NCI-H1930 (cell line): ENCODE measurements at regions not wholly inside any gene's neighbourhood (a gene's known extent, or its start where the extent isn't known, plus 50 kb on each side); places are given as distances from the start of the nearest gene placed in this dataset.
A peak's percentile ranks its signal among the peaks of the same experiment; 100 is the strongest.
"Not testable (repeated sequence)": the region's sequence is repeated elsewhere in the genome, so short reads cannot be mapped to it uniquely, and the experiment has no call there.

Source experiments
- DNase-seq, 2 experiments: peaks; one replicate each; lab custom pipeline; 2025; lab: John Stamatoyannopoulos, UW

DNA sequence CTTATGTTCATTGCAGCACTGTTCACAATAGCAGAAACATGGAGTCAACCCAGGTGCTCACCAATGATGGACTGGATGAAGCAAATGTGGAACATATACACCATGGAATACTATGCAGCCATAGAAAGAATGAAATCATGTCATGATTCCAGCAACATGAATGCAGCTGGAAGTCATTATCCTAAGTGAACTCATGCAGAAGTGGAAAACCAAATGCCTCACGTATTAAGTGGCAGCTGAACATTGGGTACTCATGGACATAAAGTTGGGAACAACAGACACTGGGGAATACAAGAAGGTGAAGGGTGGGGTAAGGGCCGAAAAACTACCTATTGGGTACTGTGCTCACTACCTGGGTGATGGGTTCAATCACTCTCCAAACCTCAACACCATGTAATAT is 915.9 kb downstream of the UQCRFS1 start:
- DNase-seq, result no peak

DNA sequence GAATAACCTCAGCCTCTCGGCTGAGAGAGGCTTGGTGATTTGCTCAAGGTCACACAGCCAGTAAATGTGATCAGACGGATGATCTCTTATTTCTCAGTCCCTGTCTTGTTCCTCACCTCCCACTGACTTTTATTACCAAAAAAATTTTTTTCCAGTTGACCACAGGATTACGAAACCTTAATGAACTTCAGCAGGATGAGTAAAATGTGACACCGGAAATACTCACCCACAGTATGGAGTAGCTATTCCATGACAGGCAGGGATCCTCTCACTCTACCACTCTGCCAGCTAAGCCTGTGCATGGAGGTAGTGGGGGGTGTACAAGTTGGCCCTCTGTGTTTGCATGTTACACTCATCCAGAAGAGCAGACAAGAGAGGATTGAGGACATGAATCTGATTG is 916.4 kb downstream of the UQCRFS1 start:
- no peak for DNase-seq

DNA sequence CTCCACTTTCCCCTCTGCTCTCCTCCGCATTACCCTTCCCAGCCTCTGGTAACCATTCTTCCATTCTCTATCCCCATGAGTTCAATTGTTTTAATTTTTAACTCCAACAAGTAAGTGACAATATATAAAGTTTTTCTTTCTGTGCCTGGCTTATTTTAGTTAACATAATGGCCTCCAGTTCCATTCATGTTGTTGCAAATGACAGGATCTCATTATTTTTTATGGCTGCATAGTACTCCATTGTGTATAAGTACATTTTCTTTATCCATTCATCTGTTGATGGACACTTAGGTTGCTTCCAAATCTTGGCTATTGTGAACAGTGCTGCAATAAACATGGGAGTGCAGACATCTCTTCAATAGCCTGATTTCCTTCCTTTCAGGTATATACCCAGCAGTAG is 918.0 kb downstream of the UQCRFS1 start:
- not testable (repeated sequence) for DNase-seq

DNA sequence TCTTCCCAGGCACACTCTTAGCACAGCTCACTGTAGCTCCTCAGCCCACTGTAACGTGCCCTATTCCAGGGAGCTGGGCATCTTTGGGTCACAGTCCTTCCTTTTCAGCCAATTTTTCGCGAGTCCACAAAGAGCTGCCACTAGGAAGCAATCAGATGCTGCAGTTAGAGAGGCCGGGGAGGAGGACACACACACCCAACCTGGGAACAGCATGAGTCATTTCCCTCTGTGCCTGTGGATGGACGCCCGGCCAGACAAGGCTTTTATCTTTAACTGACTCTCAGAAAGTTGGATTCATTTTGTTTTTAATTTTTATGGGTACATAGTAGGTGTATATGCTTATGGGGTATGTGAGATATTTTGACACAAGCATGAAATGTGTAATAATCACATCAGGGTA is 918.6 kb downstream of the UQCRFS1 start:
- no peak for DNase-seq

DNA sequence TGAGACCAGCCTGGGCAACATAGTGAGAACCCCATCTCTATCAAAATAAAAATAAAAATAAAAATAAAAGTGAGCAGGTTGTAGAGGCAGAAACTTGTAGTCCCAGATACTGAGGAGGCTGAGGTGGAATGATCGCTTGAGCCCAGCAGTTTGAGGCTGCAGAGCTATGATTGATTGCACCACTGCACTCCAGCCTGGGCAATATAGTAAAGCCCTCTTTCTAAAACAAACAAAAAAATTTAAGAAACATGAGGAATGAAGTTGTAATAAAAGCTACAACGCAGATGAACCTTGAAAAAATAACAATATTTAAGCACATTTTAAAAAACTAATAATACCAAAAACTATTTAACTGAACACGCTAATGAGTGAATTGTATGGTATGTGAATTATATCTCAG is 919.3 kb downstream of the UQCRFS1 start:
- no peak for DNase-seq

DNA sequence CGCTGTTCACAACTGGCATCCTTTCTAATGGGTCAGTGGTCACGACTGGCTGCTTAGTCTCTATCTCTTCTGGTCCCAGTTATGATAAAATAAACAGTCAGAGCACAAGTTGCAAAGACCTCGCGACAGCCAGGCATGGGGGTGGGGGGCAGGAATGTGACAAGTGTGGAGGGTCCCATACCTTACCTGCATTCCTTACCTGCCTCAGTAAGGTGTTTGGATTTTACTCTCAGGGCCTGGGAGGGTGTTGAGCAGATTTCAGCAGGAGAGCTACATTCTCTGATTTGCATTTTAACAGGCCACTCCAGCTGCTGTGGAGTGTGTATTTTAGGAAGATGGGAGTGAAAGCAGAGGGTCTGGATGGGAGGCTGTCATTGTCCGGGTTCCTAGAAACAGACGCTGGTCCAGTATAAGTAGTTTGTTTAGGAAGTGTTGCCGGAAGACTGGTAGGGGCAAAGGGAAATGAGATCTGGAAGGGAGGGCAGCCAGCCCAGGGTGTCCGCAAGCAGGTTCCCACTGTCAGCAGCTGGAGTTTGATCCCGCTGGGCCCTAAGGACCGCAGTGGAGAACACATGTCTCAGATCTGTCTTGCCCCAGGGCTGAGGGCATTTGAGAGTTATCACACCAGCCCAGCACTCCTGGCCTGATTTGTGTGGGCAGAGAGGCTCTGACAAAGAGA is 920.0 kb downstream of the UQCRFS1 start:
- DNase-seq, result no peak

DNA sequence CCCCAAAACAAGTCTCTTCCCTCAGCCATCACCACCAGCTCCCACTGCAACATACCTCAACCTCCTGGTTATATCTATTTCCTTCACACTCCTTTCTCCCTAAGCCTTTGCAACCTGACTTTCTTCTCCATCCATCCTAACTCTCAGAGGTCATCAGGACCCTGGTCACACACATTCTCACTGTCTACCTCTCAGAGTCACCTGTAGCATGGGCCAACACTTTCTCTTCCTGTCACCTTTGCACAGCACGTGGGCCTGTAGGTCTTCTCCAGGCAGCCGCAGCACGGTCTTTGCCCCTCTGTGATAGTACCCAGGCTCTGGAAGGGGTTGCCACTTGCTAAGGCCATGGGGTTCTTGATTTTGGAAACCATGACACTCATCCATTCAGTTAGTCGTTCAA is 921.1 kb downstream of the UQCRFS1 start:
- DNase-seq, result no peak

DNA sequence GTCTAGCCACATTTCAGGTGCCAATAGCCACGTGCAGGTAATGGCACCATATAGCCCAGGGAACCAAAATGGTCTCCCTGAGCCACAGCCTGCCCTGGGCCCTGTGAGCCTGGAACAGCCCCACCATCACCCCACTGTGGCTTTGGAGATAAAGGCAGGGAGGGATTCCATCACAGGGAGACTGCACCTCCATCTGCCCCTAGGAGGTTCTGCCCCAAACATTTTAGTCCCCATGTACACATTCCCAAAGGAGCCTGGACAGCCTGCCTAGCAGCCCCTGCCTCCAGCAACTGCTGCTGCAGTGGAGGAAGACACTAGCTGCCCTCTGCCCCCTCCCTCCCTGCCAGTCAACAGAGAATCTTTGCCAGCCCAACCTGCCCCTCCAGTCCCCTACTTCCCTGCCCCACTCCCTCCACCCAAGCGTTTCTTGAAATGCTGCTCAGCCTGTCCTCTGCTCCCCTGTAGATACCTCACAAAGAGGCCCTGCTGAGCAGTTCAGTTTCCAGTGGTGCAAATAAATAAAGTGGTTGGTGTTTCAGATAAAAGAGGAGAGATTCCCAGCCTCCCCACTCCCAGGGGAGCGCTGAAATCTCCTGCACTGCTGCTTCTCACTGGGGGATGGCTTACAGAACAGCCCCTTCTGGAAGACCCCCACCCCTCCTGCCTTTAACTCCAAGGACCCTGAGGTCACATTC is 921.8 kb downstream of the UQCRFS1 start:
- DNase-seq, result no peak

DNA sequence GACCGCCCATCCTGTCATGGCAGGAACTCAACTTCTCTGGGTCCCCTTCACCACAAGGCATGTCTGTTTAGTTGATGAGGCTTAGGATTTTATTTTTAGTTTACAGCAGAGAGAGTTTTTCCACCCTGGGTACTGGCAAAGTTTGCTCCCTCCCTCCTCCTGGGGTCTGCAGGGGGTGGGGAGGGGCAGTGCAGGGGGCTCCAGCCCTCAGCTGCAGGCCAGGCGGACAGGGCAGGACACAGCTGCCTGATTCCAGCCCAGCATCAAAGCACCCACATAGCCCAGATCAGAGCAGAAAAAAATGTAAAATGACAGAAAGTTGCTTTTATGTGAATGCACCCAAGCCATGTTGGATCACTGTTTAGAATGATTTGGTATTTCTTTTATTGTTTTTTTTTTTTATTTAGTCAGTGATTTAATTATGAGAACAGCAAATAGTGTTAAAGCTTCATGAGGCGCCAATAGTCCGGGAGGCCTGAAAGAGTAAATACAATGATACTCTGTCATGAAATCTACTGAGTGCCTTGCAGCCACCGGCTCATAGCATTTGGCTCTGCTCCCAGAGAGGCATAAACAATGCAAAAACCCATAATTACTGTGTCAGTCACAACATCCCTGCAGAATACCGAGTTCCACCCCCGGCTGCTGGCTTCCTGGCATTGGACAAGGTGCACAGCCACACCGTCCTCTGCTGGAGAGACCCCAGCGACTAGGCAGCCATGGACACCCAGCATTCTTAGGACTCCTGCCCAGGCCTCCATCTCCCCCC is 923.5 kb downstream of the UQCRFS1 start:
- peak; percentile 58 to 87 for DNase-seq

DNA sequence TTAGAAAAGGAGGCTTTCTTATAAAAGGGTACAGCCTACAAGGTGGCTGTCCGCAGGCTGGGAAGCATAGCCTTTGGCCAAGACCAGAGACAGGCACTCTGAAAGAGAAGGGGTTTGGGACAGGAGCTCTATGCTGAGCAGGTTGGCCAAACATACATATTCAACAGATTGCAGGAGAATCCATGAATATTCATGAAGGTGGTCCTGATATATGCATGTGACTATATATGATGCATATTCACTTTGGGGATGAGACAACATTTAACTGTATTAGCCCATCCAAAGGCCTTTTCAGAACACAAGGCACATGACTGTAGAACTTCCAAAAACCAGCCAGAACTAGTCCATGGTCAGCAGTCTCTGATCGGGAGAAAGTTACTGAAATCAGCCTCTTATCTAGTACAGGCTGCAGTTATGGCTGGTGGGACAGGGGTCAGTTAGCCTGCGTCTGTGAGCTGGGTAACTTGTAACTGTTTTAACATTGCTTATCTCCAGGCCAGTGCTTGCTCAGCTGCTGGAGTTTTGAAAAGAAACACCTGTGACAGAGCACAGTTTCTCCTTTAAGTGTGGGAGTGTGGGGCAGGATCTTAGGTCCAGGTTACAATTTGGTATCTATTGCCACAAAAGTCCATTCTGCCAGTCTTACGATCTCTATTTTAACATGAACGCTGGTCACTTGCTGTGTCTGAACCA is 924.2 kb downstream of the UQCRFS1 start:
- DNase-seq, result no peak

DNA sequence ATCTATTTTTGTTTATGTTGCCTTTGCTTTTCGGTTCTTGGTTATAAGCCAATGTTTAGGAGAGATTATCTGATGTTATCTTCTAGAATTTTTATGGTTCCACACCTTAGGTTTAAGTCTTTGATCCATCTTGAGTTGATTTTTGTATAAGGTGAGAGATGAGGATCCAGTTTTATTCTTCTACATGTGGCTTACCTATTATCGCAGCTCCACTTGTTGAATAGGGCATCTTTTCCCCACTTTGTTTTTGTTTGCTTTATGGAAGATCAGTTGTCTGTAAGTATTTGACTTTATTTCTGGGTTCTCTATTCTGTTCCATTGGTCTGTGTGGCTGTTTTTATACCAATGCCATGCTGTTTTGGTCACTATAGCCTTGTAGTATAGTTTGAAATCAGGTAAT is 927.0 kb downstream of the UQCRFS1 start:
- no peak for DNase-seq

DNA sequence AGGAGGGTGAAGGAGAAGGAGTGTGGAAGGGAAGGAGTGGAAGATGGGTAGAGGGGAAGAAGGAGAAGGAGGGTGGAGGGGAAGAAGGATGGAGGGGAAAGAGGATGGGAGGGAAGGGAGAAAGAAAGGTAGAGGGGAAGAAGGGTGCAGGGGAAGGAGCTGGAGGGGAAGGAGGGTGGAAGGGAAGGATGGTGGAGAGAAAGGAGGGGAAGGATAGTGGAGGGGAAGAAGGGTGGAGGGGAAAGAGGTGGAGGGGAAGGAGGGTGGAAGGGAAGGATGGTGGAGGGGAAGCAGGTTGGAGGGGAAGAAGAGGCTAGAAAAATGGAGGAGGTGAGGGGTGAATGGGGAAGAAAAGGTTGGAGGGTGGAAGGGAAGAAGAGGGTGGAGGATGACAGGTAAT is 927.9 kb downstream of the UQCRFS1 start:
- DNase-seq, result no peak

DNA sequence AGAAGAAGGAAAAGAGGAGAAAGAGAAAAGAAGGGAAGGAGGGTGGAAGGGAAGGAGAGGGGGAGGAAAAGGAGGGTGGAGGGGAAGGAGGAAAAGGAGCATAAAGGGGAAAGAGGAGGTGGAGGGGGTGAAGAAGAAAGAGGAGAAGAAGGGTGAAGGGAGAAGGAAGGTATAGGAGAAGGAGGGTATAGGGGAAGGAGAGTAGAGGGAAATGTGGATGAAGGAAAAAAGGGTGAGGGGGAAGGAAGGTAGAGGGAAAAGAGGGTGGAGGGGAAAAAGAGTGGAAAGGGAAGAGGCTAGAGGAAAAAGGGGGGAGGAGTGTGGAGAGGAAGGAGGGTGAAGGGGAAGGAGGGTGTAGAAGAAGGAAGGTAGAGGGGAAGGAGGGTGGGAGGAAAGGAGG is 928.6 kb downstream of the UQCRFS1 start:
- DNase-seq, result no peak

DNA sequence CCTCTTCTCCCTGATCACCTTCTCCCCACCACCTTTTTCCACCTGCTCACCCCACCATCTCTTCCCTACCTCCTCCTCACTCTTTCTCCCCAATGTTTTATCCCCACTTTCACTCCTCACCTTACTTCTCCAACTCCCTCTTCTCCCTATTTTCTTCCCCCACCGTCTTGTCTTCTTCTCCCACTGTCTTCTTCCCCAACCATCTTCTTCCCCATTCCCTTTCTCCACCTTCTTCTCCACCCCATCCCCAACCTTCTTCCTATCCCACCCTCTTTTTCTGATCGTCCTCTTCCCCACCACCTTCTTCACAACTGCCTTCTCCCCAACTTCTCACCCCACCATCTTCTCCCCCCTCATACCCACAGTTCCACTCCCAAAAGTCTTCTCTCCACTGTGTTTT is 929.4 kb downstream of the UQCRFS1 start:
- no peak for DNase-seq

DNA sequence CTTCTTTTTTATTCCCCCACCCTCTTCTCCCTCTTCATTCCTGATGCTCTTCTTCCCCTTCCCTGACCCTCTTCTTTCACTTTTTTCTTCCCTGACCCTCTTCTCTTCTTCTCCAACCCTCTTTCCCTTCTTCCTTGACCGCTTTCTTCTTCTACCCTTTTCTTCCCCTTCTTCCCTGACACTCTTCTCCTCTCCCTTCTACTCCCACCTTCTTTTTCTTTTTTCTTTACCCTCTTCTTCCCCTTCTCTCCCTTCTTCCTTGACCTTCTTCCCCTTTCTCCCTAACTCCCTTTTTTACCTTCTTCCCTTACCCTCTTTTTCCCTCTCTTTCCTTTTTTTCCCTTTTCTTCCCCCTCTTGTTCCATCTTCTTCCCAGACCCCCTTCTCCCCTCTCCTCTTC is 931.3 kb downstream of the UQCRFS1 start:
- DNase-seq, result no peak

DNA sequence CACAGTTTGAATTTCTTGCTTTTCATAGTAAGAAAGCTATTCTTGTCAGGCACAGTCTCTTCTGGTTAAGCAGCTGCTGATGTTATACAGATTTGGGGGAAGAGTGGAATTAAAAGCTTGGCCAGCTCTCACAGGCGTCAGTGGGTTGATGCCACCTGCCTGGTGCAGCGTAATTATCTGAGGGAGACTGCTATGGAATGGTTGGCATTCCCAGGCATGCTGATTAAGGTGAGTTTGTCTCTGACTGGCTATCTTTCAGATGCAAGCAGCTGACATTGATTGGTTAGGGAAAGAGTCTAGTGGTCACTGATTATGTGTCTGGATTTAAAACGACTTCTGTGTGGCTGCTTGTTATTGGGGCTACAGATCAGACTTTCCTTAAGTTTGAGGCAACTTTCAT is 948.4 kb downstream of the UQCRFS1 start:
- no peak for DNase-seq

DNA sequence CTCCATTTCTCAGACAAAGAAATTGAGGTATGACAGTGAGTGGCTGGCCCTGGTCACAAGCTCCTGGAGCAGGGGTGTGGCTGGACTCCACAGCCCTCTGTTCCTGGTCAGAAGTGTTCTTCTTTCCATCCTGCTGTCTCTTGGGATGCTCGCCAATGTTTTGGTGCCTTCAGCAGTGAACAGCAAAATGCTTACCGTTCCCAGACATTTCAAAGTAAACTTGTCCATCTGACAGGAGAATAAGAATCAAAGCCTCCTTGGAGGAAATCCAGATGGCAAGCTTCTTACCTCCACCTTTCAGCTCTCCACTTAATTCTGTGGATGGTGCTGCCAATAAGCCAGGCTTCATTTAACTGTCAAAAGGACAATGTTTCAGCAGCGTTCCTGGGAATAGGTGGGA is 954.1 kb downstream of the UQCRFS1 start:
- DNase-seq, result no peak

DNA sequence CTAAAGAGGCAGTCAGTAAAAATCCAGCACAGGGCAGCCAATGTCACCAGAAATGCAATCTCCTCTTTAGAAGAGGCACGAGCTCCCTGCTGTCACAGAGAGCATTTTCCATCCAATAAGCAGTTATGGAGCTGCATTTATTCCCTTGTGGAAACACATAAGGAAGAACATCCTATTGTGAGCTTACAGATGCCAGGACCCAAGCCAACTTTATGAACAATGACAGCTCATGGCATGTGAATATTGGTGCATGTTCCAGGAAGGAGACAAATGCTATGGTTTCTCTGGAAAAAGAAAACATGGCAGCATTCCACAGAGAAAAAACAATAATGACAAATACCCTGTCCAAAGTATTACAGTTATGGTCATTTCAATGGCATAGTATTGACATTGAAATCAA is 955.6 kb downstream of the UQCRFS1 start:
- DNase-seq, result no peak

DNA sequence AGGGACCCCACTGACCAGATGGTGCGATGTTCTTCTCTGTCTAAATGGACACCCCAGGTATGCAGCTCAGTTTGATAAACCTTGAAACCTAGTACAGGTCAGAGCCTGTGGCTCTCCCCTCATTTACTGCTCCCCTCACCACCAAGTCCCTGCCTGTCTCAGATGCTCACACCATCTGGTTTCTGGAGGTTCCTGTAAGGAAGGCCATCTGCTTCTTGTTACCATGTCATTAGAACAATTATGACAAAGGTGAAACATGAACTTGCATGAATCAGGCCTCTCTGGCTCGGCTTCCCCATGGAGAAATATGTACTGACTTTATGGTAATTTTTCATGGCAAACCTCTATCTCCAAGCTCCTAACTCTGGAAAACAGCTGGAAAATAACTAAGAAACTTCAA is 965.7 kb downstream of the UQCRFS1 start:
- DNase-seq, result no peak

DNA sequence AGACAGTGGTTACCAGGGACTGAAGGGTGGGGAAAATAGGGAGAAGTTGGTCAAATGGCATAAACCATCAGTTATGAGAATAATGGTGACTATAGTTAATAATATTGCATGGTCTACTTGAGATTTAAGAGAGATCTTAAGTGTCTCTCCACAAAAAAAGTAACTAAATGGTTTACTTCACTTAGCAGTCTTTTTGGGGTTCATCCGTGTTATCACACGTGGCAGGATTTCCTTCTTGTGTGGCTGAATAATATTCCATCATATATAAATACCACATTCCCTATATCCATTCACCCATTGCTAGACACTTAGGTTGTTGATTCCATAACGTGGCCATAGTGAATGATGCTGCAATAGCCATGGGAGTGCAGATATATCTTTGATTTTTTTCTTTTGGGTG is 967.0 kb downstream of the UQCRFS1 start:
- no peak for DNase-seq

DNA sequence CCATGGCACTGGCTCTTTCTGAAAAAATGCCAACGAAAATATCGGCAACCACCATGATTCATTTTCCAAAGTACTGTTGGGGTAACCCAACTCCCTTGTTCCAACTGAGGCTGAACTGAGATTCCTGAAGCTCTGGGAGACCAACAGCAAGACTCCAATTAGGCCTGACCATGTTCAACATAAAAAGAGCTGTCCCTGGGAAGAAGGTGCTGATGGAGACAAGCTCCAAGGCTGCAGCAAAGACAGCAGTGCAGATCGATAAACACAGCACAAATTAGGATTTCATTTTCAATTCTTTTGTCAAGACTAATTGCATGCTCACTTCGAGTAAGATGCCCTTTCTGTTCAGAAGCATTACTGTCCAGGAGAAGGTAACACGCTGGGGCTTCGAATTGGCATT is 968.0 kb downstream of the UQCRFS1 start:
- DNase-seq, result no peak

DNA sequence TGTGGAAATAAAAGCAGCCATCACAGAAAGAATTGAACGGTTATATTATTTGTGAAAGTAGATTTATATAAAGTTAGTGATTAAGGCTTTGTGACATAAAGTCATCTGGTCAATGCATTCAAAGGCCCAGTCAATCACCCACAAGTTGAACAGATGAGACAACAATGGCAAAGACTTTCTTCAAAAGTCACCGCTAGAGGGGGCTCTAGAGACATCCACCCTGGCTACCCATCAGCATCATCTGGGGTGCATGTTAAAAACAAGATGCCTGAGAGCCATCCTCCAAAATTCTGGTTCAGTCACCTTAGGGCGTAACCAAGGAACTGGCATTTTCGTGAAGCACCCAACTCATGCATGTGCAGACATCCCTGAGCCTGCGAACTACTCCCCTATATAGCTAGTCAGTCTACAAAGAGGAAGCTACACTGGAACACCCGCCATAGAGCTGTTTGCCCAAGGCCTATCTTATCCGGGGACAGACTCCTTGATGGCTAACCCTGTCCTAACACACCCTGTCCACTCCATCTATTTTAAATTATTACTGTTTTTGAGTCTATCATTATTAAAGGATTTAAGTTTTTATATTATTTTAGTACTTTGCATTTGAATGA is 970.5 kb downstream of the UQCRFS1 start:
- peak; percentile 9 to 50 for DNase-seq
